CD4-positive, alpha-beta T cell treated with Interleukin-4 for 1 hour (primary cell): ENCODE measurements at regions not wholly inside any gene's neighbourhood (a gene's known extent, or its start where the extent isn't known, plus 50 kb on each side); places are given as distances from the start of the nearest gene placed in this dataset.
"Not testable (repeated sequence)": the region's sequence is repeated elsewhere in the genome, so short reads cannot be mapped to it uniquely, and the experiment has no call there.

Experiments used
- DNase-seq, 2 donors: peaks; one replicate each; pipeline ENCODE4 v3.0.0-alpha.2; 2020 to 2022

DNA sequence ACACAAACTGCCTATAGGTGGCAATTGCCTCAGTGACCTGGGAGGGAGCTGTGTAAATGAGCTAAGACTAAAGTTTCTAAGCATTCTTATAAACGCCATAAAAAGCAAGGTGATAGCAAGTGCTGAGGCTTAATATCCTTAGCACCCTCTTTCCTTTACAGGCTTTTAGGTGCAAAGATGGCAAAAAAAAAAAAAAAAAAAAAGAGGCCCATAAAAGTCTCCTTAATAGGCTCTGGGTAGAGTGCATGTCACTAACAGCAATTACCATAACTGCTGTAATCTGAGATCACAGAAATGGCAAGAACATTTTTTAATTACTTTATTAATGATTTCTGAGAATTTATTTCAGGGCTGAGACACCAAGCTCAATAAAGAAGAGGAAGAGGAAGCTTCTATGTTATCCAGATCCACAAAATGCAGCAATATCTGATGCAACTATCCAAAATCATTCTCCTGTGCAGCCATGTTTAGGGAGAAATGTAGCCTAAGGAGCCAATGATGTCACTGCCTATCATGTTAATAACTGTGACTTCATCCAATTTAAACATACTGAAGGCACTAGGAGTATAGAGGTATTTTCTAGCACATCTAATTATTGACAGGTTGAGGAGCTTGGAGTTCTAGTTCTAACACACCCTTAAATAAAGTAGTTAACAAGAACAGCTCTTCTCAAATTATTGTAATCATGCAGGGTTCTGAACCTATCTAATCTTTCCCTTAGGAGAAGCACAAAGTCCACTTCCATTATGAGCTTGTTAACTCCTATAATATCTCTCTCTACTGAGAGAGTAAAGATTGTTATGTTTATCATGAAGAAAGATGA, 804.3 kb upstream of the ACVR2A start:
- DNase-seq, result no peak

DNA sequence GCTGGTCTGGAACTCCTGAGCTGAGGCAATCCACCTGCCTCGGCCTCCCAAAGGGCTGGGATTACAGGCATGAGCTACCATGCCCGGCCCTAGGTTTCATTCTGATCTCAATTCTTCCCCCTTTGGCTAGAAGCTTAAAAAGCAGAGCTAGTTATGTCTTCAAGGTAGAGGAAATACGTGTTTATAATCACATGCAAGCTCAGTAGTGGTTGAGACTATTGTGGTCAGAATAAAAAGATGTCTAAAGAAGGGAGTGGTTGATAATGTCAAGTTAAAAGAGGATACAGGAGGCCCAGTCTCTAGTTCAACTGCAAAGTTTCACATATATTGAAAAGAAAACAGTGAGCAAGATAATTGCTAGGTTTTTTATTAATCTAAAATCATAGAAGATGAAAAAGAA, 807.8 kb upstream of the ACVR2A start:
- no peak for DNase-seq

DNA sequence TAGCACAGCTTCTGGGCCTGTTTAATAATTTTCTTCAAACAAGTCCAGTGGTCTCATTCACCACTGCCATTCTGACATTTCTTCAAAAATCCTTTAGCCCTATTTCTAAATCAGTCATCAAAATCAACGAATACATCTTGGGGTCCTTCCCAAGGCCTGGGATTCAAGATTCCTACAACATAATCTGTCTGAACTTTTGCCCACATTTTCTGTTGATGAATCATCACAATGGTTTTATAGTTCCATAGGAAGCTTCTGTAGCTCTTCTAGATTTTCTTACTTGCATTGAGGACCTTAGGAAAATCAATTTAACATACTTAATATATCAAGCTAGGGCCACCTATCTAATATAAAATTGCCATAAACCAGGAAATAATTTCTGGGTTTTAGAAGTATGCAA, 811.8 kb upstream of the ACVR2A start:
- DNase-seq, result no peak

DNA sequence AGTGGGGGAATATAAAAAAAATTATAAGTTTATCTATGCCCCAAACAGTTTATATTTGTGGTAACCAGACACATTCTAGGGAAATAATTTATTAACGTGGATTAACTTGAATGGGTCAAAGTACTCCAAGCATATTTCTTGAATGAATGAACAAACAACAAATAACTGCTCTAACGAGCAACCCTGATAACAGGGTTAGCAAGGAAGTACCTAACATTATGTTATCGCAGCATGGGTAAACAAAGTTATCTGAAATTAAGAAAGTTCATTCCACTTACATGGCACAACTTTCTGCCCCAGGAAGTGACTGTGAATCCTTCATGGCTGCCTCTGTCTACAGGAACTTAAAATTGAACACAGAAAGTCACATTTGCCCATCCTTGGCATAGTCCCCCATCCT, 812.9 kb upstream of the ACVR2A start:
- no peak for DNase-seq

DNA sequence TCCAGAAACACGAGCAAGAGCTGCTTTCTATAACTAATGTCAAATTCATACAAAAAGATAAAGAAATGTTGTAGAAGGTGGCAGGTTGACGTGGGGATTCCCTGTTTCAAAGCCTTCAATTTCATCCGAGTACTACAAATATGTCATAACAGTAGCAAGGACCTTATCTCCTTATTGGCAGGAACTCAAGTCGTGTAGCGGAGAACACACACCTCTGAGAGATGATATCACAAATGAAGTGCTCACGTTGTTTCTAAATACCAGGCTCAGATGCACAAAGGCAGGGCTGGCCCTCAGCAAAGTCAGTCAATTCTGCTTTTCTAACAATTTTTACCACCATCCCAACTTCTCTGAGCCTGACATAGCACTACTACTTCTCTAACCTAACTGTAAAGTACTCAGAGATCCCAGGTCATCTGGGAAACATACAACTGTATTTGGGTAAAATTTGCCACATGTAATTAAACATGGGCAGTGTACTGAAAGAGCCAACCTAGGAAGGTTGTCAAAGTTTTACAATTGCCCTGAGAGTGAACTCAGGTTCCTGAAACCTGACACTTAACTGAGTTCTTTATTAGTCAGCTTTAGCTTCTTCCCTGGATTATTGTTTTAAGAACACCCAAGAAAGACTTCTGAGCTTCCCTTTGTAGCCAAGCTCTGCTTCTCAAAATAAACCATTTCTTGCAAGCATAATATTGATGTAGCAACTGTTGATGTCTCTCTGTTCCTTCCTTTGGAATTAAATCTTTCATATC, 813.7 kb upstream of the ACVR2A start:
- no peak for DNase-seq

DNA sequence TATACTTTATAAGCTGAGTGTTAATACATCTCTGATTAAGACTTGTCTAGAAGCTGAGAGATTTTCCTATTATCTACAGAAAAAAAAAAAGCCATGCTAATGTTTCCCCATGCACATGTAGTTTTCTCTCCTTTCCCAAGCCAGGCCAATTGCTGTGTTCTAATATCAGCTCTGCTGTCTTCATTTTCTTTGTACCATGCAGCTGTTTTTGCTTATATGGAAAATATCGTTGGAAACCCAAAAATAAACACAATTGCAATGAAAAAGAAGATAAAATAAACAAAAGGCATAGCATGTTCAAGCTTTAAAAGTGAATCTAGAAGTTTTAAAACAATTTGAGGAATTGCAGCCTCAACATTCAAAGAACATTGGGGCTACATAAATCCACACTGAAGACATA, 817.4 kb upstream of the ACVR2A start:
- no peak for DNase-seq

DNA sequence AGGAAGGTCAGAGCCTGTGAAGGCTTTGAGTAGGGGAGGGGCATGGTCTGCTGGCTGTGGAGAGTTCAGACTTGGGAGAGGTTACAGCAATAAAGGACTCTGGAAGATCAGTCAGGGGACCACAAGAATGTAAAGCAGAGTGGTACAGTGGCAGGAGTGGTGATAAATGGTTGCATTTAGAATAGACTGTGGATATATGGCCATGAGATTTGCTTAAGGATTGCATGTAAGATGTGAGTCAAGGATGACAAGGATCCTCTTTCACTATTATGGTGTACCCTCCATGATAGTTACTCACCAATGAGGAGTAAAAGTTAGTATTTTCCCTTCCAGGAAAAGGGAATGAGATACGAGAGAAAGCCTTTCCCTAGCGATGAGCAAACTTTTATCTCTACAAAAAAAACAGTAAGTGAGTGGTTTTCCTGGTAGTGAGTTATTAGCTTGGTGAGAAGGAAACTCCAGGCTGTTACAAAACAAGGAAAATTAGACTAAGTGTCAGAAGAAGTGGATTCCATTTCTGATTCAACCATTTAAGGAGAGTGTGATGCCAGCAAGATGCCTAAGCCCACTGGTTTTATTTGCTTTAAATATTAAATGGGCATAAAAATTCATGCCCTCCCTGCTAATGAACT, 818.0 kb upstream of the ACVR2A start:
- DNase-seq, result no peak

DNA sequence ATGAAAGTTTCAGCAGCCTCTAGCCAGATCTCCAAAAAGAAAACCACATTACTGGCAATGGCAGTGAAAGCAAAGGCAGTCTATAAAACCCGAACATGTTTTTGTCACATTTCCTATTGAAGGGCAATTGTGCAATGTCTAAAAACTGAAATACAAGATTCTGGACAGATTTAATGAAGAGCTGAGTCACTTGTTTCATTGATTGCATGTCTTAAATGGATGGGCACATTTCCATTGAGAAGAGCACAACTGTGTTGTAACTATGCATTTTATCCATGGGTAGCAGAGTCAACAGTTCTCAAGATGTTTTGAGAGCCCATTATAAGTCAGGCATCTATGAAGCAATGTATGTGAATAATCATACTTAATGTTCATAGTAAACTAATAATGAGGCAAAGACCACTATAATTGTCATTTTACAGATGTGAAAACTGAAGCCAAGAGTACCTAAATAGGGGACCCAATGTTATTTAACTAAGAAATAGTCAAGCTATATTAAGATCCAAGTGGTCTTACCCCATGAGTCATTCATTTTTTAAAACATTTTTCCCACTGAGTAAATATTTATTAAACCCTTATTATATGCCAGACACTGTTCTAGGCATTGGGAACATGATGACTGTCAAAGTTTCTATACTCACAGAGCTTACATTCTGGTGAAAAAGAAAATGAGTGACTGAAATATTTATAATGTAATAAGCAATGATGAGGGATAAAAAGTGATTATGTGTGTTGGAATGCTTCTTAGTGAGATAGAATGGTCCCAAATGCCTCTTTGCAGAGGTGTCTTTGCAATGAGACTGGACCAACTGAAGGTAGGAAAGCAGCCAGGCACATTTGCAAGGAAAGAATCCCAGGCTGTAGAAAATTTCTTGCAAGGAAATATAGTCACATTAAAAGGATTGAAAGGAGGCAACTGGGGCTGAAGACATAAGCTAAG, 818.9 kb upstream of the ACVR2A start:
- DNase-seq, result no peak

DNA sequence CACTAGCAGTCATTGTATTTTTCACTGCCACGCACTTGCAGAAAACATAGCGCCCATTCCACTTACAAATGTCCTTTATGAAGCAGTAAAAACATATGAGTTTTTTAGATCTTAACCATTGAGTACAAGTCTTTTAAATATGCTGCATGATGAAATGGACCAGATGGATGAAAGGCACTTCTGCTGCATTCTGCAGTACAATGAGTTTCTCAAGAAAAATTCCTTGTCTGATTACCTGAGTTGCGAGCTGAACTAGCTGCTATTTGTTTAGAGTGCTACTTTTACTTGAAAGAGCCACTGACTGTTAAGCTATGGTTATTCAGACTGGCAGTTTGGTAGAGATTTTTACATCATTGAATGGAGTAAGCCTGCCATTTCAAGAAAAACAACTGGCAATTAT, 825.5 kb upstream of the ACVR2A start:
- DNase-seq, result no peak

DNA sequence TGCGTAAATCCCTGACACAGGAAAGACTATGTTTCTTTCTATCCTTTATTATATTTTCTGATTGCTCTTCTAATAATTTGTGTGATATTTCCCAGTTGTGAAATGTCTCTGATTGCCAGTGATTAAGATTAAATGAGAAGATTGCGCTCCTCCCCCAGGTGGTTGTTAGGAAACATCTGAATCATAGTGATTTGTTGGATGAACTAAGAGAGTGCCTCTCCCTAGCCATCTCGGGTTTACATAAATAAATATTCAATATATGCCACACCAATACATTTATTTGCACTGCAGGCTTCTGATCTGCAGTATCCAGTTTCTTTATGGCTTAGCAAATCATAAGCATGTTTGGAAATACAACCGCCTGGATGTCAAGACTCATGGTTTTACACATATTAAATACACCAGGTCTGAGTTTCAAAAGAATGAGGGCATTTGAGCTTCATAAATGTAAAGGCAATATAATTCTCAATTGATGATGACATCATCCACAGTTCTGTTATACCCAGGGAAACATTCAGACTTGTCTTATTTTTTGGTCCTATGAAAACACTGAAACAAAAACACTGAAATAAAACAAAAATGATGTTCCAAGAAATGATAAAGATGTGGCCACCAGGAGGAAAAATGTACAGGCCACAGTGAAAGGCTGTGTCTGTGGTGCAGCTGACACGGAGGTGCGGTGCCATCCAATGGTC, 826.7 kb upstream of the ACVR2A start:
- DNase-seq, result no peak

DNA sequence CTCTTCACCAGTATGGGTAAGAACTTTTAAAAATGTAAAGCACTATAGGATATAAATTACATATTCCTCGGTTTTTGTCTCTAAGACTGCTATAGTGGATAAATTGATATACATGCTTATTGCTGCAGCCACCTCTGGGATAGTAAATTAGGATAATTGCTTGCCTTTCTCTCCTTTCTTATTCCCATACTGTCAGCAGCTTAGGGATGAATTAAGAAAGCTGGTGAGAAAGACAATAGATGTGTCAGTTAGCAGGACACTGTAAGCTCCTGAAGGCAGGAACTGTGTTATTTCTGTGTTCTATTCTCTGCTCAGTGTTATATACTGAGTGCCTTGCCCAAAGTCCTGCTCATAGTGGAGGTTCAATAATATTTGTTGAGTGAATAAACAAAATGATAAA, 828.6 kb upstream of the ACVR2A start:
- no peak for DNase-seq

DNA sequence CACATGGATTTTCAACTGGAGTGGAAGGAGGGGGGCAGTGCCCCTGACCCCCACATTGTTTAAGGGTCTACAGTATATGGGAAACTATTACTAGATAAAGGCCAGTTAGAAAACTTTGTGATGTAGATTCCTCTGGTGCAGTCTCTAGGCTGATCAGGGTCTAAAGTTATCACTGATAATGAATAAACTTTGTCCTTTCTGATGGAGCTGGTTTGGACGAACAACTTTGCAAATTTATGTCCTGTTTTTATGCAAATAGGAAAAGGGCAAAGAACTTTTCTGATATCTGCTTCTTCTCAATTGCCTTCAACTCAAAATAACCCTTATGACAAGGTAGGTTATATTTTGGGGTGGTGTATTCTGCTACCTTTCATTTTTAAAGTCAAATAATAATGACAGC, 829.2 kb upstream of the ACVR2A start:
- DNase-seq, result no peak

DNA sequence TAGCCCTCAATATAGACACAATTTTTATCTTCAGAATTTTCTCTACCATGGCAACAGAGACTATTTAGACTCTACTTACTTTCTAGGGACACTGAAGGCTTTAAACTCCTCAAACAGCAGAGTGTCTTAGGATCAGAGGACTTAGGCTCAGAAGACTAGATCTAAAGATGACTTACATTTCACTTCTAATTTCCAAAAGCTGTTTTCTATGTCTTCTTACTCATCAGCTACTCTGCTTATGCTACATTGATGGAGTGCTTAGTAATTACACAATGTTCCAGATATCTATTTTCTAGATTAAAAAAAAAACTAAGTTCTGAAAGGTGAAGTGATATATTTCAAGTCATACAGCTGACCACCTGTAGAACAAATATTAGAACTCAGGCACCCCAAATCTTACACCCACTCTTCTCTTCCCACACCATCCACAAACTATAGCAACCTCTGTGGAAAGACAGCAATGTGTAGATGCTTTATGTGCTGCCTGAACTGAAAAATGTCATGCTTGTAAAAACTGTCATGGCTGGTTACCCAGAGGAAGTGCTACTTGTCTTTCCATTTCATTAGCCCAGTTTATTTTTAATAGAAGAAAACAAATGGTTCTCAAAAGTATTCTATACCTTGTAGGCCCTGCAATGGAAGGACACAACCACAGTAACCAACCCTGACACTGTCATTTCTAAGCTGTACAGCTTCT, 831.0 kb upstream of the ACVR2A start:
- DNase-seq, result no peak

DNA sequence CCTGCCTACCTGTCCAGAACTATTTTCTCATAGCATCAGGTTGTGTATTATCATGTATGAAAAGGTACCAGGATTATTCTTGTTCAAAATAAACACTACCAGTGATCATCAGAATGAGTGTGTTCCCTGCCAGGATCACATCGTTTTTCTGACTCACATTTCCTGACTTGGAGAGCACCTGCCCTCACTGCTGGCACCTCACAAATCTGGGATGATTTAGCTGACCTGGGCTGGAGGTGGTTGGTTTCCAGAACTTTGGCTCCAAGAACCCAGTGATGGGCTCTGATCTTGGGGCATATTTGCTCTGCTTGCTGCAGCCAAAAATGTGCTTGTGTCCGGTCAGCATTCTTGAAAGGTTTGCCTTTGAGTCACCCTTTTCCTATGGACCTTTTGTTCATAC, 836.3 kb upstream of the ACVR2A start:
- DNase-seq, result no peak

DNA sequence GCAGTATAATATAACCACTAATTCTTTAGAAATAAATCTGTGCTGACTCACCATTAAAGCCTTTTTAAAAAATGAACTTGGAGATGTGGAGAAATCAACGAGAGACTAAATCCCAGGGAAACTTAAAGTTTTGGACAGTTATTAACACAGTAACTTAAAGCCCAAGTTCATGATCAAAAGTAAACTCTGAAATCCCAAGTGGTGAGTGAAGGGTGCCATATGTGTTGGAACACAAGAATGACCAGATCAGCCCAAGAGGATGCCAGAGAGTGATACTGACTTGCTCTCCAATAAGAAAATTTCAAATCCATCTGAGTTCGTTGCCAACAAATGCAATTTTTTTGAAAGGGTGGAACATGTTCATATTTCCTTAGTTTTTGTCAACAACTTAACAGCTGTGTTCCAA, 838.1 kb upstream of the ACVR2A start:
- DNase-seq, result no peak

DNA sequence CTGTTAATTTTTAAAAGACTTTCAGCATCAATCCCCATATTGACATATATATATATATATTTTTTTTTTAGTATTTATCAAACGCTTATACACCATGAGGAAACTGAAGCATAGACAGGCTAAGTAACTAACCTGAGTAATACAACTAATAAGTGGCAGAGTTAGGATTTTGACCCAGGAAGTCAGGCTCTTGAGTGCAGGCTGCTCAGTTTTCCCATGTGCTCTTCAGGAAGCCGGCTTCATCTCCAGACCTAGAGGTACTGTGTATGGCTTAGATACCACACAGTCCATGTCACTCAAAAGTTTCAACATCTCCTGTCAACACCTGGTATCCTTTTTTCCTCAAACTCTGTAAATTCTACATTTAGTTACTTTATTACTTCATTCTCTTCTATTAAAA, 841.7 kb upstream of the ACVR2A start:
- no peak for DNase-seq

DNA sequence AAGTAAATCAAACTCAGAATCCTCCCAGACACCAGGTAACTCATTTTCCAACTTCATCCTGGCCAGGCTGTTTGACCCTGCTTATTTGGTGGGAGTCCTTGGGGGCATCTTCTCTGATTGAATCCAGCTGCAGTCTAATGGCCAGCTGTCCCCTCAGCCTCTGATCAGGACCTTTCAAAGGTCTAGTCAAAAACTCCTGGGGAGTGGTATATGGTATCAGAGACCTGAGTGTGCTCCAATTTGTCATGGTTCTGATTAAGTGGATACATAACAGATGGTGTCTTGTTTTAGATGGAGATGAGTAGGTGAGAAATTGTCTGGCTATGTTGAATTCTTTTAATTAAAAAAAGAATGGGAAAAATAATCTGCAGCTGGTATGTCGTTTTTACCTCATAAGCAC, 842.6 kb upstream of the ACVR2A start:
- no peak for DNase-seq

DNA sequence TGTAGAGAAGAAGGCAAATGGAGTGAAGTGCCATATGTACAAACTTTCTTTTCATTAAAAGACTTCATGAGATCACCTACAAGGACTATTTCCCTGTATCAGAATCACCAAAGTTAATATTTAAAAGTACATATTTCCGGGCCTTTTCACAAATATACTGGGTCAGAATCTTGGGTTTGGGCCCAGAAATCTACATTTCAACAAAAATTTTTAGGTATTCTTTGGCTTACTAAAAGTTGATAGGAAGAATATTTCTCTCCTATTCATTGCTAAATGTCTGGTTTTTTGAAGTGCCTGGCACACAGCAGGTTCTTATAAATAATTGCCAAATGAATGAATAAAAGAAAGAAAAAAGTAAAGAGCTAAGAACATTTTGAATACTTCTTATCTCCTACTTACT, 843.8 kb upstream of the ACVR2A start:
- DNase-seq, result no peak

DNA sequence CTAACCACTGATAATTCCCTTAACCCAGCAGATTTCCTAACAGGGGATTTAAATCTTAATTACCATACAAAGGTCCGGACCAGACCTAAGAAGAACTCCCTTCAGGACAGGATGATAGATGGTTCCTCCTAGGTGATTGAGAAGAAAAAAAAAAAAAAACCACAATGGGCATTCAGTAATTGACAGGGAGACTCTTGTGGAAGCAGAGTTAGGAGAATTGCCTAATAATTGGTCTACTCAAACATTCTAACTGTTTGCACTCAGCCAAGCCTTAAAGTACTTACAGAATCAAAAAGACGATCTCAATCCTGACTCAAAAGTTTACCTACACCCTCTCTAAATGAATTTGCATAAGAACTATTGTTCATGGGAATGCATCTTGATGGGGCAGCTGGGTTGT, 844.7 kb upstream of the ACVR2A start:
- not testable (repeated sequence) for DNase-seq

DNA sequence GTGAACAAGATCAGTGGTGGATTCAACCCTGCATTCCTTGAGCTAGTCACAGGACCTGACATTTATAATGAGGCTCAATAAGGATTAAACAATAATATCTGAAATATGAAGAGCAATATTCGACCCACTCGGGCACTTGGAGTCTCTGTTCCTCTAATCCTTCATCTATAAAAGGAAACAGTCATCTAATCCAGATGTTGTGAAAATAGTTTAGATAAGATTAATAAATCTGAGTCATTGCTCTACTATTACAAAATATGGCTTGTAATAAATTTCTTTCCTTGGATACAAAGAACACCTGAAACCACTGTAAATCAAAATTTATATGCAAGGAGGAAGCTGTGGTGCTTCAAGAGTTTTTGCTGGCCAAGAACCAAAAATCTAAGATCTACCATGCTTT, 846.9 kb upstream of the ACVR2A start:
- DNase-seq, result no peak

DNA sequence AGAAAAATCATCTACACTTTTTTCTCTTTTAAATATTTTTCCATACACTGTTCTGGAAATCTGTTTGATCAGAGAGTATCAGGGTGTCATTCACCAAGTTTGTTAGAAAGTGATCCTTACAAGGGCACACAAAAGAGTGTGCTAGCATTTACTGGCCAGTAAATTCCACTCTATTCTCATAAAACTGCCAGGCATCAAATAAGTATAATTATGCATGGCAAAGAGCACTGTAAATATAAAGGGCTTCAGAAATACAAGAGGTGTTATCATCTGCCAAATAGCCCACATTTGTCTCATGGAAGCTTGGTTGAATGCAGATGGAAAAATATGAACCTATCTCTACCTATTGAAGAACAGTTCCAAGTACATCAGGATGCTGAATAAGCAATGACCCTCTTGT, 847.3 kb upstream of the ACVR2A start:
- no peak for DNase-seq

DNA sequence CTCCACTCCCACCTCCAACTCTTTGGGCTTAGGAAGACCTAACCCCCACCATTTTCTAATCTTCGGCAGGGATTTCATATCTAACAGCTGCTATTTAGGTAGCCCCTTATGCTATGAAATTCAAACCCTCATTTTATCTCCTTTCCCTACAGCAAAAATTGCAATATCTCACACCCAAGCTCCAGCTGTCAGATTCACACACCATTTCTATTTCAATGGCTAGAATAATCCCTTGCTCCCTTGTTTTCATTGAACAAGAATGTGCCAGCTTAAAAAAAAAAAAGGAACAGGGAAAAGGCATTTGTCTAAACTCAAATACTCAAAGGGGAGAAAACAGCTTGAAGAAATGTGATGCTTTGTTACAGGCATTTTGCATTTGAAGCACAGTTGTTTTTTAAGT, 850.6 kb upstream of the ACVR2A start:
- no peak for DNase-seq
